ENCODE measurements at regions not wholly inside any gene's neighbourhood (a gene's known extent, or its start where the extent isn't known, plus 50 kb on each side); places are given as distances from the start of the nearest gene placed in this dataset.

- ChIA-PET CTCF (no interaction called here), POLR2A (no interaction called here)
- no peak for TF ChIP-seq CTCF (IDR thresholded peaks at IDR 0.05; ENCODE audit: insufficient read depth in 1 of 2, low read depth in 1 of 2, low read length in 1 of 2, severe bottlenecking in 1 of 2, unreplicated experiment in 1 of 2)
- H3K27ac Mint-ChIP-seq (ENCODE audit: unreplicated experiment), result no peak overlapping the region
- H3K4me1 ChIP-seq, result no peaks in the 10 kb centered on the region
- DNase-seq, result no peak
- H3K36me3 Mint-ChIP-seq (ENCODE audit: insufficient read depth, unreplicated experiment), result no peaks in the 10 kb centered on the region
- no peak overlapping the region for H3K4me3 Mint-ChIP-seq (ENCODE audit: unreplicated experiment)
- H3K4me3 ChIP-seq (ENCODE audit: low read depth, low read length), result no peak overlapping the region
- no peaks in the 10 kb centered on the region for H3K9me3 ChIP-seq
- intact Hi-C loops (cut with micrococcal nuclease; ENCODE audit: unreplicated experiment), result no loop called here
- H3K27me3 ChIP-seq (replicated peaks; ENCODE audit: control insufficient read depth, insufficient read depth, low read length), result no peaks in the 10 kb centered on the region
- BruUV-seq (replicated peaks), result no TSS peak
- no peaks in the 10 kb centered on the region for H3K27me3 Mint-ChIP-seq (ENCODE audit: insufficient read depth, unreplicated experiment)
- no peaks in the 10 kb centered on the region for H3K9me3 Mint-ChIP-seq (ENCODE audit: unreplicated experiment)
- H3K36me3 ChIP-seq (ENCODE audit: control insufficient read depth, insufficient read depth, low read length), result no peaks in the 10 kb centered on the region
- H3K4me1 Mint-ChIP-seq (ENCODE audit: low read depth, unreplicated experiment), result no peaks in the 10 kb centered on the region
Observed at GRCh38 chr5:44486591-44486990, 97.4 kb upstream of the FGF10 start.

- POLR2A ChIA-PET, result no interaction called here
- no peaks in the 10 kb centered on the region for H3K9me3 ChIP-seq
Observed at GRCh38 chr5:44454002-44454401, 64.8 kb upstream of the FGF10 start.

GRCh38 chr5:44446399-44446798 lies 57.2 kb upstream of the FGF10 start:
- no peak overlapping the region for H3K27ac Mint-ChIP-seq (ENCODE audit: unreplicated experiment)
- H3K9me3 Mint-ChIP-seq (ENCODE audit: unreplicated experiment), result no peaks in the 10 kb centered on the region
- H3K36me3 Mint-ChIP-seq (ENCODE audit: insufficient read depth, unreplicated experiment), result no peaks in the 10 kb centered on the region
- POLR2A ChIA-PET, result no interaction called here
- no peaks in the 10 kb centered on the region for H3K9me3 ChIP-seq
- no peaks in the 10 kb centered on the region for H3K4me1 Mint-ChIP-seq (ENCODE audit: low read depth, unreplicated experiment)
- no peaks in the 10 kb centered on the region for H3K27me3 Mint-ChIP-seq (ENCODE audit: insufficient read depth, unreplicated experiment)
- intact Hi-C loops (cut with micrococcal nuclease; ENCODE audit: unreplicated experiment), result loop anchor here (1.0 kb wide), 1 partner anchor 41 kb away; no protein-coding TSS in a partner anchor
- H3K27me3 ChIP-seq (replicated peaks; ENCODE audit: control insufficient read depth, insufficient read depth, low read length), result no peaks in the 10 kb centered on the region
- no peaks in the 10 kb centered on the region for H3K36me3 ChIP-seq (ENCODE audit: control insufficient read depth, insufficient read depth, low read length)
- no peak overlapping the region for H3K4me3 ChIP-seq (ENCODE audit: low read depth, low read length)
- no peak overlapping the region for H3K4me3 Mint-ChIP-seq (ENCODE audit: unreplicated experiment)
- BruUV-seq (replicated peaks), result no TSS peak
- DNase-seq, result no peak
- no peaks in the 10 kb centered on the region for H3K4me1 ChIP-seq
- CTCF ChIA-PET, result no interaction called here
- no peak for TF ChIP-seq CTCF (IDR thresholded peaks at IDR 0.05; ENCODE audit: insufficient read depth in 1 of 2, low read depth in 1 of 2, low read length in 1 of 2, severe bottlenecking in 1 of 2, unreplicated experiment in 1 of 2)

More at GRCh38 chr5:44454002-44454401, 64.8 kb upstream of the FGF10 start:
- Histone ChIP-seq H3K4me1 (no peaks in the 10 kb centered on the region), H3K27me3 (replicated peaks; ENCODE audit: control insufficient read depth, insufficient read depth, low read length) (no peaks in the 10 kb centered on the region), H3K4me3 (ENCODE audit: low read depth, low read length) (no peak overlapping the region), H3K36me3 (ENCODE audit: control insufficient read depth, insufficient read depth, low read length) (no peaks in the 10 kb centered on the region)
- no TSS peak for BruUV-seq (replicated peaks)
- Mint-ChIP-seq H3K27ac (ENCODE audit: unreplicated experiment) (no peak overlapping the region), H3K9me3 (ENCODE audit: unreplicated experiment) (no peaks in the 10 kb centered on the region), H3K27me3 (ENCODE audit: insufficient read depth, unreplicated experiment) (no peaks in the 10 kb centered on the region), H3K36me3 (ENCODE audit: insufficient read depth, unreplicated experiment) (no peaks in the 10 kb centered on the region), H3K4me1 (ENCODE audit: low read depth, unreplicated experiment) (no peaks in the 10 kb centered on the region), H3K4me3 (ENCODE audit: unreplicated experiment) (no peak overlapping the region)
- intact Hi-C loops (cut with micrococcal nuclease; ENCODE audit: unreplicated experiment), result no loop called here
- CTCF ChIA-PET, result no interaction called here
- no peak for DNase-seq
- no peak for TF ChIP-seq CTCF (IDR thresholded peaks at IDR 0.05; ENCODE audit: insufficient read depth in 1 of 2, low read depth in 1 of 2, low read length in 1 of 2, severe bottlenecking in 1 of 2, unreplicated experiment in 1 of 2)

Measured in Caco-2 (cell line).